ENCODE measurements at regions not wholly inside any gene's neighbourhood (a gene's known extent, or its start where the extent isn't known, plus 50 kb on each side); places are given as distances from the start of the nearest gene placed in this dataset.

DNA sequence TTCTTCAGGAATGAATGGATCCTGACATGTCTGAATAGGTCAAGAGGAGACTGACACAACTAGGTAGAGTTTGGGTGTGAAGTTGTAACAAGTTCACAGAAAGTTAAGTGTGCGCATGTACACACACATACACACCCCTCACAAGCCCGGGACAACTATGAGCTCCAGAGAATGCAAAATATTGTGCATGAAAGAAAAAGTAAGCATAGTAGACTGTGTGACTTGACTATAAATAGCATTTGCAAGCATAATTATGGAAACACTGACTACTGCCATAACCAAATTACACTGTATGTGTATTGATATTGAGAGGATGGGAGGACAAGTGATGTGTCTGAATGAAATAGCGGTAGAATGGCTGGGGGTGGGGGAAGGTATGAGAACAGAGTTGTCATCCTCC, 157.1 kb upstream of the NCK2 start:
- no peak for DNase-seq (ENCODE audit: low read depth)
- H3K4me3 ChIP-seq (ENCODE audit: low read length) = no peak overlapping the region
- H3K9ac ChIP-seq (ENCODE audit: low read length) = no peak overlapping the region
- no peaks in the 10 kb centered on the region for H3K4me1 ChIP-seq (ENCODE audit: control insufficient read depth, insufficient read depth, low read length)
- H3K9me3 ChIP-seq (ENCODE audit: control insufficient read depth, low read length) = peaks cover 15% of the 10 kb centered on the region
- no peaks in the 10 kb centered on the region for H3K36me3 ChIP-seq (ENCODE audit: control insufficient read depth, insufficient read depth, low read length, severe bottlenecking)
- H3K27me3 ChIP-seq (replicated peaks; ENCODE audit: control insufficient read depth, insufficient read depth, low read length) = peaks cover 4% of the 10 kb centered on the region

DNA sequence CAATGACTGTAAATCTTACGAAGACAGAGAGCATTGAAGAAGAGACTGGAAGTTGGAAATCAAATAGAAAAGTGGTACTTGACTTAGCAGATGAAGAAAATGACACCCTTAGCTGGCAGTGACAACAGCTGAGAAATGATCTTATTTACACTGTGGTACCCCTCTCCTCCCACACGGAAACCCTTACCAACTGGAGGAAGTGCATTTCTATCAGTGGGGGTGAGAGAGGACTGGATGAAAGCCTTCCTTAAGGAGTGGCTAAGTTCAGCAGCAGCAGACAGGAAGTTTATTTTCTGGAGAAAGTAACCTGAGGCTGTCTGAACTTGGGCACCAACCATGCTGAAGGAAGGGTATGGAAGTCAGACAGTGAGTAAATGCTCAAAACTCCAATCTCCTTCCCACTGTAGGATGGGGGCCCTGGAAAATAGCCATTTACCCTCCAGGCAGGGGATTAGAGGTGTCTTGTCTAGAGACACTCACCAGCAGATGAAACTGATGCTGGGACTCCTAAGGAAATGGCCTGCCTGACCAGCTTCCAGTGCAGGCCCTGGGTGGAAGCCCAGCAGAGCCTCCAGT, 160.2 kb upstream of the NCK2 start:
- Histone ChIP-seq H3K27me3 (replicated peaks; ENCODE audit: control insufficient read depth, insufficient read depth, low read length) (peaks cover 22% of the 10 kb centered on the region), H3K36me3 (ENCODE audit: control insufficient read depth, insufficient read depth, low read length, severe bottlenecking) (no peaks in the 10 kb centered on the region), H3K9ac (ENCODE audit: low read length) (no peak overlapping the region), H3K9me3 (ENCODE audit: control insufficient read depth, low read length) (peaks cover 11% of the 10 kb centered on the region), H3K4me3 (ENCODE audit: low read length) (no peak overlapping the region), H3K4me1 (ENCODE audit: control insufficient read depth, insufficient read depth, low read length) (no peaks in the 10 kb centered on the region)
- no peak for DNase-seq (ENCODE audit: low read depth)

DNA sequence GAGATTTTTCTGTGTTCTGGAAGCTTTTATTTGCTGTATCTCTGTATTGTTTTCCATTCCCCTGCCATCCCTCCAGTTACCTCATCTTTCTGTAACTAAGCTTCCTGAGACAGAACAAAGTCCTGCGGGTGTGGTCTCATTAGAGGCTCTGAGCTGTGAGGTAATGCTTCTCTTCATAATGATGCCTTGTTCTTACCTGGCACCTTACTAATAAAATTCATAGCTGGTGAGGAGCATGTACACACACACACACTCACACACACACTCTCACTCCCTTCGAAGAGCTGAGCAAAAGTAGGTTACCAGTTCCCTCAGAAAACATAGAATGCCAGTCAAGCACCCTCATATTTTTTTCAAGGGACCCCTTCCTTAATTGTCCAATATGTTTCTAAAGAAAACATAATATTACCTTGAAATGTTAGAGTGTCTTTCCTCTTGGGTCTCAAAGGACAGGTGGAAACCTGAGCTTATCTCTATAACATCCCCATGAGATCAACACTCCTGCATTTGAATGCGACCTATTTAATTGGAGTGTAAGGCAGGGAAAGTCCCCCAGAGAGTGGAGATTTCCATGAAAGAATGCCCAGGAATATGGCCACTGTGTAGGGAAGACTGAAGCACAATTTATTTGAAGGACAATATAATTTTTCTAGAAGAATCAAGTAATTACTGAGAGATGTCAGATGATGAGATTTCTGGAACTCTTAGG, 161.6 kb upstream of the NCK2 start:
- H3K27me3 ChIP-seq (replicated peaks; ENCODE audit: control insufficient read depth, insufficient read depth, low read length) = peaks cover 30% of the 10 kb centered on the region
- DNase-seq (ENCODE audit: low read depth) = no peak
- H3K4me3 ChIP-seq (ENCODE audit: low read length) = no peak overlapping the region
- no peaks in the 10 kb centered on the region for H3K9me3 ChIP-seq (ENCODE audit: control insufficient read depth, low read length)
- no peaks in the 10 kb centered on the region for H3K4me1 ChIP-seq (ENCODE audit: control insufficient read depth, insufficient read depth, low read length)
- no peak overlapping the region for H3K9ac ChIP-seq (ENCODE audit: low read length)
- no peaks in the 10 kb centered on the region for H3K36me3 ChIP-seq (ENCODE audit: control insufficient read depth, insufficient read depth, low read length, severe bottlenecking)

DNA sequence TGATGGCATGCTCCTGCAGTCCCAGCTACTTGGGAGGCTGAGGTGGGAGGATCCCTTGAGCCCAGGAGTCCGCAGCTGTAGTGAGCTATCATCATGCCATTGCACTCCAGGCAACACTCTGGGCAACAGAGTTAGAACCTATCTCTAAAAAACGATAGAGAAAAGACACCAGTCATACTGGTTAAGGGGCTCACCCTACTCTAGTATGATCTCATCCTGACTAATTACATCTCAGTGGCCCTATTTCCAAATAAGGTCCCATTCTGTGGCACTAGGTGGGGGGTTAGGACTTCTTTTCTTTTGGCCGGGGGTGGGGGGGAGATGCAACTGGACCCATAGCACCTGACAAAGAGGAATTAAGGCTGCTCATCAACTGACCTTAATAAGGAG, 163.2 kb upstream of the NCK2 start:
- Histone ChIP-seq H3K4me3 (ENCODE audit: low read length) (no peak overlapping the region), H3K9ac (ENCODE audit: low read length) (no peak overlapping the region), H3K27me3 (replicated peaks; ENCODE audit: control insufficient read depth, insufficient read depth, low read length) (peaks cover 30% of the 10 kb centered on the region), H3K36me3 (ENCODE audit: control insufficient read depth, insufficient read depth, low read length, severe bottlenecking) (no peaks in the 10 kb centered on the region), H3K4me1 (ENCODE audit: control insufficient read depth, insufficient read depth, low read length) (peaks cover 4% of the 10 kb centered on the region), H3K9me3 (ENCODE audit: control insufficient read depth, low read length) (no peaks in the 10 kb centered on the region)
- DNase-seq (ENCODE audit: low read depth) = no peak

DNA sequence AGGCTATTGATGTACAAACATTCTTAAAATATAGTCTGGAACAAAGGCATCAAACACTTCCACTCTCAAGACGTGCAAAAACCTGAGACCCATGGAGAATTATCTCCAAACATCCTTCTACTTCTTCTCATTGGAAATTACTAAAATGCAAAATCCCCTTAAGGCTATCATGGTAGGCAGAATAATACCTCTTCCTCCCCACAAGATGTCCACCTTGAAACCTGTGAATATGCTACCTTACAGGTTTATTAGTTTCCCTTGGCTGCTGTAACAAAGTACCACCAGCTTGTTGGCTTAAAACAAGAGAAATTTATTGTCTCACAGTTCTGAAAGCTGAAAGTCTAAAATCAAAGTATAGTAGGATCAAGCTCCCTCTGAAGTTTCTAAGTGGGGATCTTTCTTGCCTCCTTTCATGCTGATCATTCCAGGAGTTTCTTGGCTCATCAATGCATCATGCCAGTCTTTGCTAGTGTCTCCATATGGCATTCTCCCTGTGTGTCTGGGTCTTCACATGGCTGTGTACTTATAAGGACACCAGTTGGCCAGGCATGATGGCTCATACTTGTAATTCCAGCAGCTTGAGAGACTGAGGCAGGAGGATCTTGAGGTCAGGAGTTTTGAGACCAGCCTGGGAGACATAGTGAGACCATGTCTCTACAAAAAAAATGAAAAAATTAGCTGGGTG, 163.7 kb upstream of the NCK2 start:
- Histone ChIP-seq H3K9ac (ENCODE audit: low read length) (no peak overlapping the region), H3K27me3 (replicated peaks; ENCODE audit: control insufficient read depth, insufficient read depth, low read length) (peaks cover 30% of the 10 kb centered on the region), H3K4me3 (ENCODE audit: low read length) (no peak overlapping the region), H3K36me3 (ENCODE audit: control insufficient read depth, insufficient read depth, low read length, severe bottlenecking) (no peaks in the 10 kb centered on the region), H3K4me1 (ENCODE audit: control insufficient read depth, insufficient read depth, low read length) (peaks cover 4% of the 10 kb centered on the region), H3K9me3 (ENCODE audit: control insufficient read depth, low read length) (no peaks in the 10 kb centered on the region)
- no peak for DNase-seq (ENCODE audit: low read depth)

DNA sequence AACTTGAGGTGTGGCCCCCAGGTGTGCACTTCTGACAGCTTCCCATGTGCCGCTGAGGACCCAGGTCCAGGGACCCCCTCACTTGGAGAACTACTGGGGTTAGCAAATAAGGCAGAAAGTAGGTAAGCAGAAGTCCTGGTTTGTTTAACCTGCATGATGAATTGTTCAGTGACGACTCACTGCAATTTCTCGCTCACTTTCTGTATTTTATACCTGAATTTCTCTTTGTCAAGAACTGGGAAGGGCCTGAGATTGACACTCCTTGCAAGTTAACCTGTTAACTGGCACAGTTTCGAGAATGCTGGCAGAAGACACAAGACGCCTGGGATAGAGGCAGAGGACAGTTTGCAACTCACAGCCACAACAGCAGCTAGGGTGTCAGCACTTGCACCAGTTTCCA, 164.5 kb upstream of the NCK2 start:
- peaks cover 7% of the 10 kb centered on the region for H3K4me1 ChIP-seq (ENCODE audit: control insufficient read depth, insufficient read depth, low read length)
- no peak for DNase-seq (ENCODE audit: low read depth)
- no peaks in the 10 kb centered on the region for H3K36me3 ChIP-seq (ENCODE audit: control insufficient read depth, insufficient read depth, low read length, severe bottlenecking)
- no peak overlapping the region for H3K9ac ChIP-seq (ENCODE audit: low read length)
- H3K4me3 ChIP-seq (ENCODE audit: low read length) = no peak overlapping the region
- peaks cover 38% of the 10 kb centered on the region for H3K27me3 ChIP-seq (replicated peaks; ENCODE audit: control insufficient read depth, insufficient read depth, low read length)
- H3K9me3 ChIP-seq (ENCODE audit: control insufficient read depth, low read length) = no peaks in the 10 kb centered on the region

DNA sequence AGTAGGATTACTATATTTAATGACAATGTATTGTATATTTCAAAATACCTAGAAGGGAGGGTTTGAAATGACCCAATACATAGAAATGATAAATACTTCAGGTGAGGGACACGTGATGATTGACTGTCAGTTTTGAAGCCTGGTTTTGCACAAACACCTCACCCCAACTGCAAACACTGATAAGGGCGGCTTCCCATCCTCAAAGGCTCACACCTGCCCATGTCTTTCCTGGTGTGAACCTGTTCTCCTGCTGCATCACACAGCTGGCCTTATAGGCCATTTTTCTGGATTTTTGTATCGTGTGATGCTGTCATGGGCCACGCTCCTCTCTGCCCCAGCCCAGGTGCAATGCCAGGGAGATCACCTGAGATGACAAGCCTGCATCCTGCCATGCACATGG, 166.5 kb upstream of the NCK2 start:
- H3K4me1 ChIP-seq (ENCODE audit: control insufficient read depth, insufficient read depth, low read length) = peaks cover 7% of the 10 kb centered on the region
- peaks cover 41% of the 10 kb centered on the region for H3K27me3 ChIP-seq (replicated peaks; ENCODE audit: control insufficient read depth, insufficient read depth, low read length)
- H3K9ac ChIP-seq (ENCODE audit: low read length) = no peak overlapping the region
- no peaks in the 10 kb centered on the region for H3K36me3 ChIP-seq (ENCODE audit: control insufficient read depth, insufficient read depth, low read length, severe bottlenecking)
- no peak for DNase-seq (ENCODE audit: low read depth)
- H3K4me3 ChIP-seq (ENCODE audit: low read length) = no peak overlapping the region
- H3K9me3 ChIP-seq (ENCODE audit: control insufficient read depth, low read length) = no peaks in the 10 kb centered on the region

DNA sequence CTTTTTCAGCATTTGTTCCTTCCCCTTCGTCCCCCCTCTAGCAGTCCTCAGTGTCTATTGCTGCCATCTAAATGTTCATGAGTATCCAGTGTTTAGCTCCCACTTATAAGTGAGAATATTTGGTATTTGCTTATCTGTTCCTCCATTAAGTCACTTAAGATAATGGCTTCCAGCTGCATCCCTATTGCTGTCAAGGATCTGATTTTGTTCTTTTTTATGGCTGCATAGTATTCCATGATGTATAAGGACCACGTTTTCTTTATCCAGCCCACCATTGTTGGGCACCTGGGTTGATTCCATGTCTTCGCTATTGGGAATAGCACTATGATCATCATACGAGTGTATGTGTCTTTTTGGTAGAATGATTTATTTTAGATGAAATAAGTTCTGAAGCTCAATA, 166.9 kb upstream of the NCK2 start:
- Histone ChIP-seq H3K4me1 (ENCODE audit: control insufficient read depth, insufficient read depth, low read length) (peaks cover 7% of the 10 kb centered on the region), H3K9me3 (ENCODE audit: control insufficient read depth, low read length) (no peaks in the 10 kb centered on the region), H3K4me3 (ENCODE audit: low read length) (no peak overlapping the region), H3K36me3 (ENCODE audit: control insufficient read depth, insufficient read depth, low read length, severe bottlenecking) (no peaks in the 10 kb centered on the region), H3K9ac (ENCODE audit: low read length) (no peak overlapping the region), H3K27me3 (replicated peaks; ENCODE audit: control insufficient read depth, insufficient read depth, low read length) (peaks cover 41% of the 10 kb centered on the region)
- DNase-seq (ENCODE audit: low read depth) = no peak

DNA sequence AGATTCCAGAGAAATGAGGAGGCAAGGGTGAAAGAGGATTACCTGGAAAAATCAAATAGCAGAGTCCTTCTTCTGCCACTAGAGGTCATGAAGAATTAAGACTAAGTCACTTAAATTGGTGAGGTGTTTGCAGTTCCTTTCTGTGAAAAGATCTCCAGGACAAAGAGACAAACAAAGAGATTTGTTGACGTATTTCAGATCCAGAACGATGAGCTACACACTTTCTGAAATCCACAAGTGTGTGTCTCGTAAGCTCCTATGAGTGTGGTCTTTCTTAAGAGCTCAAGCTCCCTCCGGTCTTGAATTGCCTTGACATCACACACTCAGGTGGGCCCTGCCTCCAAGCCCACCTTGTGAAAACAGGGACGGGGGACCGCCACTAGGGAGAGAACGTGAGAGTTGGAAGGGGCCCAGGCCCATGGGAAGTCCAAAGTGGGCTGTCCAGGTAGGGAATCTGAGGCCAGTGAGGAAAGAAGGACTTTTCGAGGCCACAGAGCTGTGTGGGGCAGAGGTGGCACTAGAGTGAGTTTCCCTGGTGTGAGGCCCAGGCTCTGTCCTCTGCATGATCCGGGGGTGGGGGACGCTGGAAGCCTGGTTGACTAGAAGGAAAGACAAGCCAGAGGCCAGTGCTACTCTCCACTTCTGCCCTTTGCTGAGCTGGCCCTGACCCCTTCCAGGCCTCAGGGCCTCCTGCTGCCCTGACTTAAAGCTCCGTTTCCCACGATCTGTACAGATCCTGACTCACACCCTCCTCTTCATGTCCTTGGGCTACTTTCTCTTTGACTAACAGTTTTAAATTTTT, 168.1 kb upstream of the NCK2 start:
- Histone ChIP-seq H3K4me3 (ENCODE audit: low read length) (no peak overlapping the region), H3K27me3 (replicated peaks; ENCODE audit: control insufficient read depth, insufficient read depth, low read length) (peaks cover 36% of the 10 kb centered on the region), H3K9ac (ENCODE audit: low read length) (no peak overlapping the region), H3K36me3 (ENCODE audit: control insufficient read depth, insufficient read depth, low read length, severe bottlenecking) (no peaks in the 10 kb centered on the region), H3K4me1 (ENCODE audit: control insufficient read depth, insufficient read depth, low read length) (peaks cover 7% of the 10 kb centered on the region), H3K9me3 (ENCODE audit: control insufficient read depth, low read length) (no peaks in the 10 kb centered on the region)
- DNase-seq (ENCODE audit: low read depth) = peak; percentile 70

DNA sequence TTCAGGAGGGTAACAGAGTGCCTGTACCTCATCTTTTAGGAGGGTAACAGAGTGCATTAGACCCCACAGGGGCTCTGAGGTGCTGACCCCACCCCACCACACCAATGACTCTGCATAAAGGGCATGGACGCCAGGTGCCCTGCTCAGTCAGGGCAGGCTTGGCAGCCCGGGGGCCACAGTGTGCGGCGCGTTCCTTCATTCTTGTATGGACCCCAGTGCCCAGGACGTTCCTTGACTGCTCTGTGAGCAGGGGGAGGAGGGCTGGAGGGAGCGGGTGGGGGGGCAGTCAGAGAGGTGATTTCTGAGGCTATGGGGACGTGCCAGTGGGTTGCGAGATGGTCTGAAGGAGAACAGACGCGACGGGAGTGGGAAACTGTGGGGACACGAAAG, 168.7 kb upstream of the NCK2 start:
- H3K36me3 ChIP-seq (ENCODE audit: control insufficient read depth, insufficient read depth, low read length, severe bottlenecking) = no peaks in the 10 kb centered on the region
- H3K27me3 ChIP-seq (replicated peaks; ENCODE audit: control insufficient read depth, insufficient read depth, low read length) = peaks cover 31% of the 10 kb centered on the region
- H3K9me3 ChIP-seq (ENCODE audit: control insufficient read depth, low read length) = no peaks in the 10 kb centered on the region
- no peak overlapping the region for H3K9ac ChIP-seq (ENCODE audit: low read length)
- no peak for DNase-seq (ENCODE audit: low read depth)
- peaks cover 7% of the 10 kb centered on the region for H3K4me1 ChIP-seq (ENCODE audit: control insufficient read depth, insufficient read depth, low read length)
- H3K4me3 ChIP-seq (ENCODE audit: low read length) = no peak overlapping the region

DNA sequence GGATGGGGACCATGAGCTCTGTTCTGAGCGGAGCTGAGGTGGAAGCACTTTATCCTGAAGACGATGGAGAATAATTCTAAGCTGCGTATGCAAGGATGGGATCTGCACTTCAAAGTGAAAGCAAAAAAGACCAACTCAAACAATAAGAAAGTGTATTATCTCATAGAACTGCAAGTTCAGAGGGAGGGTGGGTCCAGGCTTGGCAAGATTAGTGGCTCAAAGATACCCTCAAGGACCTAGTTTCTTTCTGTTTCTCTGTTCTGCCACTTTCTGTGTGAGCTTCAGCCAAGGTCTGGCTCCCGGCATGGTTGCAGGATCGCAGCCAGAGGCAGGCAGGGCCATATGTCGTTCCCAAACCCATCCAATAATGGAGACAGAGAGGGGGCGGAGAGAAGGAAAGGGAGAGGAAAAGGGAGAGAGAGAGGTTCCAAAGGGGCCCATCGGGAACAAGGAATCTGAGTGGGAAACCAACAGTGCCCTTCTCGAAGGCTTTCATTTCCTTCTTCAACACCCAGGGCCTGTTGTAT, 169.2 kb upstream of the NCK2 start:
- H3K27me3 ChIP-seq (replicated peaks; ENCODE audit: control insufficient read depth, insufficient read depth, low read length) = peaks cover 28% of the 10 kb centered on the region
- H3K4me3 ChIP-seq (ENCODE audit: low read length) = peak overlapping the region; percentile 31
- DNase-seq (ENCODE audit: low read depth) = no peak
- no peaks in the 10 kb centered on the region for H3K36me3 ChIP-seq (ENCODE audit: control insufficient read depth, insufficient read depth, low read length, severe bottlenecking)
- H3K9me3 ChIP-seq (ENCODE audit: control insufficient read depth, low read length) = no peaks in the 10 kb centered on the region
- H3K4me1 ChIP-seq (ENCODE audit: control insufficient read depth, insufficient read depth, low read length) = peaks cover 7% of the 10 kb centered on the region
- H3K9ac ChIP-seq (ENCODE audit: low read length) = no peak overlapping the region
